GM12891 (cell line): ENCODE measurements at regions not wholly inside any gene's neighbourhood (a gene's known extent, or its start where the extent isn't known, plus 50 kb on each side); places are given as distances from the start of the nearest gene placed in this dataset.

Source experiments
- PAX5 ChIP-seq: IDR thresholded peaks from 2 replicates; pipeline ENCODE4 v1.6.1; 2011; ENCODE audit warnings: low read length, moderate library complexity, mild to moderate bottlenecking; ENCODE audit not compliant: insufficient read depth, severe bottlenecking
- POLR2A ChIP-seq: IDR thresholded peaks from 2 replicates; pipeline ENCODE4 v1.6.1; 2011; ENCODE audit warnings: low read depth, low read length, control low read depth
- POLR2AphosphoS5 ChIP-seq: IDR thresholded peaks from 2 replicates; pipeline ENCODE4 v1.6.1; 2011; ENCODE audit warnings: low read depth, low read length, control low read depth
- POU2F2 ChIP-seq: IDR thresholded peaks from 2 replicates; pipeline ENCODE4 v1.6.1; 2011; ENCODE audit warnings: low read depth, mild to moderate bottlenecking, control low read depth, low read length, moderate library complexity
- SPI1 ChIP-seq: IDR thresholded peaks from 2 replicates; pipeline ENCODE4 v1.6.1; 2011; ENCODE audit warnings: low read depth, low read length, control low read depth
- TAF1 ChIP-seq: IDR thresholded peaks from 2 replicates; pipeline ENCODE4 v1.6.1; 2011; ENCODE audit warnings: low read depth, low read length, control low read depth

DNA sequence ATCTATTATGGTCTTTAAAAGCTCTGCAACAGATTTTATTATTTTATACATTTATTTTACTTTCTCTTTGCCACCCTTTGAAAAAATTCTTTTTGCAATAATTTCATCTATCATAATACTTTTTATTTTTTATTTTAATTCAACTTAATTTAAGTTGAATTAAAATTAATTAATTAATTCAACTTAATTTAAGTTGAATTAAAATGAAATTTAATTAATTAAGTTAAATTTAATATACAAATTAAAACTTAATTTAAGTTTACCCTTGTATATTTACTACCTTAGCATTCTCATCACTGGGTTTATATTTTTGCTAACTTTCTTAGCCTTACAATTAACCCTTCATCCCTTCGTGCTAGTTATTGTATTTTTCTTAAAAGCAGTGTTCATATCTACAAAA is 301.4 kb downstream of the SLITRK5 start:
- TF ChIP-seq POLR2A: no peak
- no peak for TF ChIP-seq TAF1
- no peak for TF ChIP-seq POLR2AphosphoS5
- TF ChIP-seq POU2F2: no peak
- TF ChIP-seq PAX5: no peak
- no peak for TF ChIP-seq SPI1
